ENCODE measurements at regions not wholly inside any gene's neighbourhood (a gene's known extent, or its start where the extent isn't known, plus 50 kb on each side); places are given as distances from the start of the nearest gene placed in this dataset.

- DNase-seq (peak; percentile 20), ATAC-seq (ENCODE audit: low read depth) (peak; percentile 57)
- no peaks in the 10 kb centered on the region for H3K36me3 ChIP-seq (ENCODE audit: control insufficient read depth, insufficient read depth, low read length)
- no peak overlapping the region for H4K8ac ChIP-seq (ENCODE audit: low read depth in 2 of 2, low read length in 2 of 2)
- no peak overlapping the region for H2AK9ac ChIP-seq (replicated peaks; ENCODE audit: low read depth, low read length, poor library complexity)
- no peak overlapping the region for H2AFZ ChIP-seq (replicated peaks; ENCODE audit: low read length, poor library complexity)
- no peak overlapping the region for H2AK5ac ChIP-seq (ENCODE audit: low read depth, low read length)
- H2BK15ac ChIP-seq (ENCODE audit: low read depth, low read length): no peak overlapping the region
- H3K18ac ChIP-seq (ENCODE audit: low read depth, low read length): no peak overlapping the region
- dilution Hi-C loops (cut with HindIII; ENCODE audit: low sequenced_read_pairs, unreplicated experiment) (no loop called here), intact Hi-C loops (cut with micrococcal nuclease) (loop anchor here (10.0 kb wide), 1 partner anchor 180 kb away; no protein-coding TSS in a partner anchor), in situ Hi-C loops (cut with MboI; ENCODE audit: low sequenced_read_pairs) (no loop called here)
- H4K5ac ChIP-seq (ENCODE audit: low read depth, low read length): no peak overlapping the region
- CTCF ChIA-PET: interaction anchor here (0.6 kb wide), 1 partner anchor 29 kb away, joined by 4 read pairs; no protein-coding TSS in a partner anchor
- no peak overlapping the region for H3K4ac ChIP-seq (ENCODE audit: low read depth, low read length)
- no CpG with 5 or more reads among the region's 2 CpGs for WGBS, 2 experiments (ENCODE audit: extremely low coverage in 2 of 2, insufficient read length in 1 of 2)
- H3K9ac ChIP-seq (ENCODE audit: low read depth, low read length): no peak overlapping the region
- no peaks in the 10 kb centered on the region; the same call in 1 of the 2 replicates for H3K27me3 ChIP-seq (ENCODE audit: control insufficient read depth, insufficient read depth, low read length)
- no peak overlapping the region for H2BK5ac ChIP-seq (ENCODE audit: low read depth, low read length, poor library complexity, severe bottlenecking)
- no peaks in the 10 kb centered on the region for H4K20me1 ChIP-seq (ENCODE audit: insufficient read depth, low read length)
- no peak overlapping the region for H3K23ac ChIP-seq (ENCODE audit: low read depth, low read length)
- no TSS peak for BruUV-seq (replicated peaks)
- no peaks in the 10 kb centered on the region for H3K9me3 ChIP-seq (ENCODE audit: control insufficient read depth, insufficient read depth, low read length)
- H3K4me2 ChIP-seq (ENCODE audit: low read depth, low read length): peak overlapping the region; percentile 39; the same call in 1 of the 2 replicates
- H3K79me1 ChIP-seq (ENCODE audit: low read depth in 1 of 2, low read length in 2 of 2): no peaks in the 10 kb centered on the region
- no peak overlapping the region for H4K91ac ChIP-seq (ENCODE audit: insufficient read depth, low read depth, low read length)
- no peak overlapping the region for H3K4me3 ChIP-seq (ENCODE audit: insufficient read depth, low read depth, low read length)
- POLR2A ChIA-PET (ENCODE audit: unreplicated experiment): no interaction called here
- H3K27ac ChIP-seq (ENCODE audit: insufficient read depth, low read length): peak overlapping the region; percentile 2; the same call in 1 of the 2 replicates
- no peaks in the 10 kb centered on the region; the same call in 1 of the 2 replicates for H3K9me1 ChIP-seq (ENCODE audit: insufficient read depth, low read length)
- TF ChIP-seq CHD1 (IDR thresholded peaks at IDR 0.05; ENCODE audit: low read depth, low read length): no peak
- no peak for TF ChIP-seq SMC3 (IDR thresholded peaks at IDR 0.05; ENCODE audit: low read depth, low read length)
- no peak for TF ChIP-seq ELK1 (IDR thresholded peaks at IDR 0.05; ENCODE audit: borderline replicate concordance, low read depth, low read length)
- TF ChIP-seq RFX5 (IDR thresholded peaks at IDR 0.05; ENCODE audit: low read depth, low read length): no peak
- TF ChIP-seq RAD21 (IDR thresholded peaks at IDR 0.05; ENCODE audit: low read length): no peak
- no peak for TF ChIP-seq CEBPB (IDR thresholded peaks at IDR 0.05; ENCODE audit: low read depth, low read length)
- TF ChIP-seq, protein P1, sequence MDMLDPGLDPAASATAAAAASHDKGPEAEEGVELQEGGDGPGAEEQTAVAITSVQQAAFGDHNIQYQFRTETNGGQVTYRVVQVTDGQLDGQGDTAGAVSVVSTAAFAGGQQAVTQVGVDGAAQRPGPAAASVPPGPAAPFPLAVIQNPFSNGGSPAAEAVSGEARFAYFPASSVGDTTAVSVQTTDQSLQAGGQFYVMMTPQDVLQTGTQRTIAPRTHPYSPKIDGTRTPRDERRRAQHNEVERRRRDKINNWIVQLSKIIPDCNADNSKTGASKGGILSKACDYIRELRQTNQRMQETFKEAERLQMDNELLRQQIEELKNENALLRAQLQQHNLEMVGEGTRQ (IDR thresholded peaks at IDR 0.05; ENCODE audit: low read depth, low read length): no peak
- TF ChIP-seq NFE2L2 (IDR thresholded peaks at IDR 0.05; ENCODE audit: low read depth, low read length): no peak
- TF ChIP-seq MAFK (IDR thresholded peaks at IDR 0.05; ENCODE audit: low read depth, low read length): no peak
- no peak for TF ChIP-seq MXI1 (IDR thresholded peaks at IDR 0.05; ENCODE audit: borderline replicate concordance, low read depth, low read length)
- TF ChIP-seq BHLHE40 (IDR thresholded peaks at IDR 0.05; ENCODE audit: low read depth, low read length): no peak
- TF ChIP-seq MAZ (IDR thresholded peaks at IDR 0.05; ENCODE audit: borderline replicate concordance, low read depth, low read length): no peak
- TF ChIP-seq FOS (IDR thresholded peaks at IDR 0.05; ENCODE audit: low read depth, low read length): no peak
- H2BK120ac ChIP-seq (ENCODE audit: low read depth, low read length): no peak overlapping the region
- H3K56ac ChIP-seq (ENCODE audit: extremely low read depth, insufficient read depth, low read length): no peak overlapping the region
- H3K4me1 ChIP-seq (ENCODE audit: control insufficient read depth, insufficient read depth, low read length): peaks cover 11% of the 10 kb centered on the region
- H2BK20ac ChIP-seq (ENCODE audit: low read depth, low read length): no peak overlapping the region; the same call in 1 of the 2 replicates
- H3K14ac ChIP-seq (replicated peaks; ENCODE audit: low read depth, low read length): no peak overlapping the region
Measured at GRCh38 chr18:24894880-24895279, 434.4 kb downstream of the HRH4 start.
